ENCODE measurements at regions not wholly inside any gene's neighbourhood (a gene's known extent, or its start where the extent isn't known, plus 50 kb on each side); places are given as distances from the start of the nearest gene placed in this dataset.

- Histone ChIP-seq H3K9me3 (ENCODE audit: control insufficient read depth, low read length) (no peaks in the 10 kb centered on the region), H3K27me3 (ENCODE audit: control insufficient read depth, insufficient read depth, low read length) (no peaks in the 10 kb centered on the region), H3K4me3 (ENCODE audit: low read length) (no peak overlapping the region), H3K4me1 (ENCODE audit: control insufficient read depth, insufficient read depth, low read length) (peaks cover 10% of the 10 kb centered on the region), H3K9ac (ENCODE audit: low read length) (no peak overlapping the region), H3K36me3 (ENCODE audit: control insufficient read depth, insufficient read depth, low read length) (peaks cover 22% of the 10 kb centered on the region)
These were observed 351.2 kb downstream of the SEC14L1 start for GRCh38 chr17:77491921-77492445.

DNA sequence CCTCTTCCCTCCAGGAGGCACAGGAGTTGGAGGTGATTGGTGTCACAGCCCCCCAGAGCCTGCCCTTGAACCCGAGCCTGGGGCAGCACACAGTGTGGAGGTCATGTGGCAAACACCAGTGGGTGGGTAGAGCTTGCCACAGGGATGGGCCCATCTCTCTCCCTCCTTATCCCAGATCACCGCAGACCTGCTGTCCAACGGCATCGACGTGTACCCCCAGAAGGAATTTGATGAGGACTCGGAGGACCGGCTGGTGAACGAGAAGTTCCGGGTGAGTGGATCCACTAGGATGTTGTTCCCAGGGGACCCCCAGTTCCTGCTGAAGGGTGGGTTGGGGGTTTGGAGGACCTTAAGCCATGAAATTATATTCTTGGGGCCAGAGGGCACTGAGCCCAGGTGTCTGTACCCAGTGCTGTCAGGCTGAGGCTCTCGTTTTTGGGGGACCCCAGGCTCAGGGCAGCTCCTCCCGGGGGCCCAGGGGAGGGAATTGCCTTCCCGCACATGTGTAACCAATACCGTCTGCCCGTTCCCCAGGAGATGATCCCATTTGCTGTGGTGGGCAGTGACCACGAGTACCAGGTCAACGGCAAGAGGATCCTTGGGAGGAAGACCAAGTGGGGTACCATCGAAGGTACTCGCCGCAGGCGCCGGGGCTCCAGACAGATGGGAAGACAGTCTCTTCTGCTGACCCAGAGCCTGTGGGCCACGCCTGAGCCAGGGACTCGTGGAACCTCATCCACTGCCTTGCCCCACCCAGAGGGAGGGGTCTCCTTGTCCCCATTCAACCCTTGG, 351.9 kb downstream of the SEC14L1 start:
- H3K36me3 ChIP-seq (ENCODE audit: control insufficient read depth, insufficient read depth, low read length), result peaks cover 22% of the 10 kb centered on the region
- no peak overlapping the region for H3K9ac ChIP-seq (ENCODE audit: low read length)
- H3K27me3 ChIP-seq (ENCODE audit: control insufficient read depth, insufficient read depth, low read length), result no peaks in the 10 kb centered on the region
- H3K4me1 ChIP-seq (ENCODE audit: control insufficient read depth, insufficient read depth, low read length), result peaks cover 10% of the 10 kb centered on the region
- no peak overlapping the region for H3K4me3 ChIP-seq (ENCODE audit: low read length)
- H3K9me3 ChIP-seq (ENCODE audit: control insufficient read depth, low read length), result no peaks in the 10 kb centered on the region

GRCh38 chr17:77493238-77493820, 352.6 kb downstream of the SEC14L1 start:
- Histone ChIP-seq H3K36me3 (ENCODE audit: control insufficient read depth, insufficient read depth, low read length) (peaks cover 22% of the 10 kb centered on the region), H3K9ac (ENCODE audit: low read length) (no peak overlapping the region), H3K27me3 (ENCODE audit: control insufficient read depth, insufficient read depth, low read length) (no peaks in the 10 kb centered on the region), H3K4me1 (ENCODE audit: control insufficient read depth, insufficient read depth, low read length) (peaks cover 10% of the 10 kb centered on the region), H3K9me3 (ENCODE audit: control insufficient read depth, low read length) (no peaks in the 10 kb centered on the region), H3K4me3 (ENCODE audit: low read length) (no peak overlapping the region)

DNA sequence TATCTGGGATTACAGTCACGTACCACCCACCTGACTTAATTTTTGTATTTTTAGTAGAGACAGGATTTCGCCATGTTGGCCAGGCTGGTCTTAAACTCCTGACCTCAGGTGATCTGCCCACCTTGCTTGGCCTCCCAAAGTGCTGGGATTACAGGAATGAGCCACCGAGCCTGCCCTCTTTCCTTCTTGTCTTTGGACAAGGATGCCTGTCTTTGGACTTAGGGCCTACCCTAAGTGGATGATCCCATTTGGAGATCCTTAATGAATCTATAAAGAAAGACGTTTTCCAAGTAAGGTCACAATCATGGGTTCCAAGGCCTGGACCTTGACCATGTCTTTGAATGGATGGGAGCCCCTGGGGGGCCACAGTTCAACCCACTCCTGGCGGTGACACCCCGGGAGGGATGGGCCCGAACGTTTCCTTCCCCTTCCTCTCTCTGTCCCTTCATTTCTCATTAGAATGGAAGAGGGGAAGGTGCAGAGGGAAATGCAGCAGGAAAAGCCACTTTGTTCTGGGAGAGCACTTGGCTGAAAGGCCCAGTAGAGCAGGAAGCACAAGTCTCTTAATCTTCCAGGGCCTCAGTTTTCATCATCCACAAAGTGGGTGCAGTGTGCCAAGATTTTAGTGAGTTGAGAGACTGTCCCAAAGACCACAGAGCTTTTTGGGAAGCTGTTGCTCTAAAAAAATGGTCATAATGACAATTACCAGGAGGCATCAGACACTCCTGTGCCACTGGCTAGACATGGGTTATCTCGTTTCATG, 353.3 kb downstream of the SEC14L1 start:
- peaks cover 10% of the 10 kb centered on the region for H3K4me1 ChIP-seq (ENCODE audit: control insufficient read depth, insufficient read depth, low read length)
- peaks cover 22% of the 10 kb centered on the region for H3K36me3 ChIP-seq (ENCODE audit: control insufficient read depth, insufficient read depth, low read length)

GRCh38 chr17:77494664-77495435, 354.1 kb downstream of the SEC14L1 start:
- H3K36me3 ChIP-seq (ENCODE audit: control insufficient read depth, insufficient read depth, low read length), result peaks cover 22% of the 10 kb centered on the region

More for the DNA sequence above, 353.3 kb downstream of the SEC14L1 start:
- Histone ChIP-seq H3K9ac (ENCODE audit: low read length) (no peak overlapping the region), H3K4me3 (ENCODE audit: low read length) (no peak overlapping the region), H3K9me3 (ENCODE audit: control insufficient read depth, low read length) (no peaks in the 10 kb centered on the region), H3K27me3 (ENCODE audit: control insufficient read depth, insufficient read depth, low read length) (no peaks in the 10 kb centered on the region)

DNA sequence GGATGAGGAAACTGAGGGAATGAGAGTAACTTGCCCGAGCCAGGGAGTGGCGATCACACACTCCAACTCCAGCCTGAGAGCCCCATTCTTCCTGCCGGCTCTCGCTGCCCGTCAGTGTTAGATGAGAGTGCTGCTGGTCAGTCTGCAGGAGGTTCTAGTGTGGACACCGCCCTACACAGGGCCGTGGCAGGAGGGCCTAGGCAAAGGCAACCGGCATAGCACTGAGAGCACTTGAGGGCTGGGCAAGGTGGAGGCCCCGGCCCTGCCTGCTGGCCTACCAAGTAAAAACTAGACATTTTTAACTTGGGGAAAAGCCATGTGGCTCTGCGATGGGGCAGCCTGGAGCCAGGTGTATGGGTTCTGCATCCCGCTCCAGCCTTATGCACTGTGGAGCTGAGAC, 354.8 kb downstream of the SEC14L1 start:
- Histone ChIP-seq H3K27me3 (ENCODE audit: control insufficient read depth, insufficient read depth, low read length) (no peaks in the 10 kb centered on the region), H3K4me1 (ENCODE audit: control insufficient read depth, insufficient read depth, low read length) (peaks cover 10% of the 10 kb centered on the region), H3K9me3 (ENCODE audit: control insufficient read depth, low read length) (no peaks in the 10 kb centered on the region), H3K4me3 (ENCODE audit: low read length) (no peak overlapping the region), H3K9ac (ENCODE audit: low read length) (no peak overlapping the region), H3K36me3 (ENCODE audit: control insufficient read depth, insufficient read depth, low read length) (peaks cover 18% of the 10 kb centered on the region)

More at GRCh38 chr17:77494664-77495435, 354.1 kb downstream of the SEC14L1 start:
- Histone ChIP-seq H3K9ac (ENCODE audit: low read length) (no peak overlapping the region), H3K27me3 (ENCODE audit: control insufficient read depth, insufficient read depth, low read length) (no peaks in the 10 kb centered on the region), H3K4me1 (ENCODE audit: control insufficient read depth, insufficient read depth, low read length) (peaks cover 10% of the 10 kb centered on the region), H3K9me3 (ENCODE audit: control insufficient read depth, low read length) (no peaks in the 10 kb centered on the region), H3K4me3 (ENCODE audit: low read length) (no peak overlapping the region)

GRCh38 chr17:77496401-77496801, 355.6 kb downstream of the SEC14L1 start:
- H3K36me3 ChIP-seq (ENCODE audit: control insufficient read depth, insufficient read depth, low read length), result peaks cover 14% of the 10 kb centered on the region
- H3K9ac ChIP-seq (ENCODE audit: low read length), result no peak overlapping the region
- no peak overlapping the region for H3K4me3 ChIP-seq (ENCODE audit: low read length)
- no peaks in the 10 kb centered on the region for H3K27me3 ChIP-seq (ENCODE audit: control insufficient read depth, insufficient read depth, low read length)
- no peaks in the 10 kb centered on the region for H3K9me3 ChIP-seq (ENCODE audit: control insufficient read depth, low read length)
- peaks cover 10% of the 10 kb centered on the region for H3K4me1 ChIP-seq (ENCODE audit: control insufficient read depth, insufficient read depth, low read length)

GRCh38 chr17:77496831-77497577, 356.2 kb downstream of the SEC14L1 start:
- H3K9me3 ChIP-seq (ENCODE audit: control insufficient read depth, low read length), result no peaks in the 10 kb centered on the region
- peaks cover 10% of the 10 kb centered on the region for H3K4me1 ChIP-seq (ENCODE audit: control insufficient read depth, insufficient read depth, low read length)
- H3K36me3 ChIP-seq (ENCODE audit: control insufficient read depth, insufficient read depth, low read length), result peaks cover 14% of the 10 kb centered on the region
- H3K27me3 ChIP-seq (ENCODE audit: control insufficient read depth, insufficient read depth, low read length), result no peaks in the 10 kb centered on the region
- H3K4me3 ChIP-seq (ENCODE audit: low read length), result no peak overlapping the region
- no peak overlapping the region for H3K9ac ChIP-seq (ENCODE audit: low read length)

DNA sequence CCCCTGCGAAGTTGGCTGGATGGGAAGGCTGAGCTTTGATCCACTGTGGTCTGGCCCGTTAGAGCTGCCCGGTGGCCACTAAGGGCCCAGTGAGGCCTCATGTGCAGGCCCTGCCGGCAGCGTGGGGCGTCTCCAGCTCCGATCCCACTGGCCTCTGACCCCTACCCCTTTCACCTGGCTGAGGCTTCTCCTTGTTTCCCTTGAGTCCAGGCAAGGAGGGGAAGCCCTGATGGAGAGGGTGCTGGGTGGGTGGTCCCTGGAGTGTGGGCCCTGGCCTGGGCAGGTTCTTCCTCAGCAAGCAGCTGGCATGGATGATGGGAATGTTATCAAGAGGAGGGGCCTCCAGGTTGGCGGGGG, 356.8 kb downstream of the SEC14L1 start:
- H3K9me3 ChIP-seq (ENCODE audit: control insufficient read depth, low read length), result no peaks in the 10 kb centered on the region
- no peak overlapping the region for H3K4me3 ChIP-seq (ENCODE audit: low read length)
- peaks cover 14% of the 10 kb centered on the region for H3K36me3 ChIP-seq (ENCODE audit: control insufficient read depth, insufficient read depth, low read length)
- no peaks in the 10 kb centered on the region for H3K27me3 ChIP-seq (ENCODE audit: control insufficient read depth, insufficient read depth, low read length)
- peaks cover 10% of the 10 kb centered on the region for H3K4me1 ChIP-seq (ENCODE audit: control insufficient read depth, insufficient read depth, low read length)
- no peak overlapping the region for H3K9ac ChIP-seq (ENCODE audit: low read length)

DNA sequence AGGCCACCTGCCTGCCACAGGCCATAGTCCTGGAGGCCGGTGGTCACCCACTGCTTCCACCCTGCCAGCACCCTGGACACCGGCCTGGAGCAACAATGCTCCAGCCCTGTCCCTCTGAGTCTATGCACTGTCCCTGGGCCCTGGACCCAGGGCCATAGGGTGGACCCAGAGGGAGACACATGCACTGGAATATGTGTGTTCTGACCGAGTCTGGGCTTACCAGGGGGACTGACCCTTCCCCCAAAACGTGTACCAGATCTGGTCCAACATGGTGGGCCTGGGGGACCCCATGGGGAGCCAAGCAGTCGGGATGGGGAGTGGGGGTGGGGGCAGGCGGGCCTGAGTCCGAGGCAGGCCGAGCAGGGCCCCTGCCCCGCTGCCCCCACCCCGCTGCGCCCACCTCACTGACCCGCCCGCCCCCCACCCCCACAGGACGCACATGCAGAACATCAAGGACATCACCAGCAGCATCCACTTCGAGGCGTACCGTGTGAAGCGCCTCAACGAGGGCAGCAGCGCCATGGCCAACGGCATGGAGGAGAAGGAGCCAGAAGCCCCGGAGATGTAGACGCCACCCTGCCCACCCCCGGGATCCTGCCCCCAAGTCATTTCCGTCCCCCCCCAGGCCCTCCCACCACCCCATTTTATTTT, 357.4 kb downstream of the SEC14L1 start:
- H3K27me3 ChIP-seq (ENCODE audit: control insufficient read depth, insufficient read depth, low read length), result no peaks in the 10 kb centered on the region
- H3K36me3 ChIP-seq (ENCODE audit: control insufficient read depth, insufficient read depth, low read length), result peaks cover 8% of the 10 kb centered on the region
- H3K9me3 ChIP-seq (ENCODE audit: control insufficient read depth, low read length), result no peaks in the 10 kb centered on the region
- H3K4me3 ChIP-seq (ENCODE audit: low read length), result no peak overlapping the region
- peaks cover 10% of the 10 kb centered on the region for H3K4me1 ChIP-seq (ENCODE audit: control insufficient read depth, insufficient read depth, low read length)
- H3K9ac ChIP-seq (ENCODE audit: low read length), result no peak overlapping the region
